K562 (cell line): ENCODE measurements at regions not wholly inside any gene's neighbourhood (a gene's known extent, or its start where the extent isn't known, plus 50 kb on each side); places are given as distances from the start of the nearest gene placed in this dataset.

Experiments
- ATAC-seq: fragments of 200-7000 bp; cut with Tn5 transposase; 3 replicates; pipeline ENCODE4 v1.9.1; 2020; ENCODE audit warnings: moderate library complexity
- BruUV-seq: library from RNA; stranded (reverse); fragments of 400-500 nt; replicated peaks from 2 replicates; lab custom pipeline; 2021; lab: Mats Ljungman, UMichigan
- CTCF ChIA-PET: fragments of 300-600 bp; formaldehyde crosslinking; extraction: SDS; loops from one replicate; lab custom pipeline; 2021; ENCODE audit warnings: low intra/inter-chr PET ratio; lab: Yijun Ruan, JAX
- POLR2A ChIA-PET: fragments of 300-600, 350-650 bp; sonication (Branson Sonifier 250); formaldehyde crosslinking; extraction: SDS; loops from one replicate; lab custom pipeline; 2021; ENCODE audit warnings: antibody characterized with exemption, inconsistent platforms; lab: Yijun Ruan, JAX
- DNase-seq, 4 experiments: peaks; one replicate each; pipeline versions ENCODE4 v3.0.0 to v3.0.0-alpha.2; 2011 to 2018; ENCODE audit warnings: low spot score in 3 of 4, mixed read lengths in 3 of 4; ENCODE audit errors: extremely low read depth in 1 of 4
- FAIRE-seq: peaks from 2 replicates; lab custom pipeline; 2011; peaks lifted over from hg19 to GRCh38; lab: Jason Lieb, UNC
- H2AFZ ChIP-seq: 2 replicates; pipeline ENCODE4 v1.6.0; 2011; ENCODE audit warnings: low read depth, low read length, control low read depth, inconsistent platforms
- H3K27ac ChIP-seq: fragments of 200-600 bp; 3 replicates; pipeline ENCODE4 v1.8.0; 2011; ENCODE audit warnings: low read depth, mild to moderate bottlenecking, control low read depth, inconsistent platforms, low read length, moderate library complexity, mixed read lengths; ENCODE audit errors: extremely low read depth
- H3K27me3 ChIP-seq, 2 experiments: fragments of 300-600 bp in 1 of 2; 2 replicates in 1 of 2; 3 replicates in 1 of 2; pipeline versions ENCODE4 v1.6.0 to v1.8.0; 2011; ENCODE audit warnings: inconsistent platforms in 2 of 2, low read length in 2 of 2, mild to moderate bottlenecking in 1 of 2, mixed read lengths in 1 of 2, moderate library complexity in 1 of 2; ENCODE audit not compliant: control insufficient read depth in 2 of 2, insufficient read depth in 2 of 2
- H3K36me3 ChIP-seq: fragments of 300-600 bp; 3 replicates; pipeline ENCODE4 v1.8.0; 2011; ENCODE audit warnings: mild to moderate bottlenecking, low read length, inconsistent platforms; ENCODE audit not compliant: control insufficient read depth, insufficient read depth
- H3K4me1 ChIP-seq, 2 experiments: fragments of 200-600 bp in 1 of 2; replicated peaks in 1 of 2; 2 replicates in 1 of 2; 3 replicates in 1 of 2; pipeline versions ENCODE4 v1.5.1 to v1.8.0; 2011; ENCODE audit warnings: inconsistent platforms in 2 of 2, low read length in 2 of 2, mild to moderate bottlenecking in 1 of 2, mixed read lengths in 1 of 2, moderate library complexity in 1 of 2; ENCODE audit not compliant: control insufficient read depth in 2 of 2, insufficient read depth in 2 of 2
- H3K4me2 ChIP-seq: 2 replicates; pipeline ENCODE4 v1.6.1; 2011; ENCODE audit warnings: low read length, control low read depth, inconsistent platforms, mixed read lengths; ENCODE audit not compliant: insufficient read depth
- H3K4me3 ChIP-seq: fragments of 200-600 bp; sonication (generic), shearing (Covaris generic); 2 replicates; pipeline ENCODE4 v1.5.1; 2016; ENCODE audit warnings: control low read depth, inconsistent platforms
- H3K79me2 ChIP-seq: fragments of 200-600 bp; 3 replicates; pipeline ENCODE4 v1.8.0; 2011; ENCODE audit warnings: low read length, inconsistent platforms; ENCODE audit not compliant: control insufficient read depth, insufficient read depth
- H3K9ac ChIP-seq, 2 experiments: 2 replicates each; pipeline versions ENCODE4 v1.6.0 to v1.6.1; 2011; ENCODE audit warnings: low read depth in 2 of 2, low read length in 2 of 2, control low read depth in 1 of 2, inconsistent platforms in 1 of 2, mild to moderate bottlenecking in 1 of 2, mixed read lengths in 1 of 2; ENCODE audit not compliant: insufficient read depth in 1 of 2
- H3K9me1 ChIP-seq: one replicate; pipeline ENCODE4 v1.6.0; 2011; ENCODE audit warnings: inconsistent platforms, mild to moderate bottlenecking, low read length, moderate library complexity; ENCODE audit not compliant: control insufficient read depth, insufficient read depth
- H3K9me3 ChIP-seq: replicated peaks from 2 replicates; pipeline ENCODE4 v1.5.1; 2011; ENCODE audit warnings: low read depth, low read length, inconsistent platforms; ENCODE audit not compliant: control insufficient read depth, insufficient read depth
- H4K20me1 ChIP-seq: replicated peaks from 2 replicates; pipeline ENCODE4 v1.6.1; 2011; ENCODE audit warnings: low read length, inconsistent platforms, mixed read lengths; ENCODE audit not compliant: control insufficient read depth, insufficient read depth
- ADNP ChIP-seq: fragments of 200-800 bp; sonication (Bioruptor generic); IDR thresholded peaks from 2 replicates; pipeline ENCODE4 v1.6.1; 2016; ENCODE audit warnings: missing genetic modification characterization, missing compliant biosample characterization
- ARNT ChIP-seq, 2 experiments: fragments of 450-650 bp; IDR thresholded peaks; 2 replicates each; pipeline ENCODE4 v1.6.1; 2016; ENCODE audit warnings: mild to moderate bottlenecking in 1 of 2
- CREB1 ChIP-seq, 2 experiments: sonication (generic) in 1 of 2; formaldehyde crosslinking in 1 of 2; IDR thresholded peaks; 2 replicates each; pipeline versions ENCODE4 v1.6.1 to v1.8.0; 2012 to 2022; ENCODE audit warnings: inconsistent platforms in 1 of 2, mild to moderate bottlenecking in 1 of 2, missing genetic modification reagents in 1 of 2, moderate library complexity in 1 of 2
- CSDE1 ChIP-seq, 2 experiments: fragments of 450-650 bp; IDR thresholded peaks; 2 replicates each; pipeline ENCODE4 v1.6.1; 2016; ENCODE audit warnings: mild to moderate bottlenecking in 1 of 2
- FOXA3 ChIP-seq, 2 experiments: fragments of 450-650 bp in 1 of 2; sonication (generic) in 1 of 2; formaldehyde crosslinking; IDR thresholded peaks in 1 of 2; conservative IDR thresholded peaks in 1 of 2; 2 replicates each; pipeline versions ENCODE4 v1.4.0 to v1.8.0; 2020 to 2022; ENCODE audit warnings: mild to moderate bottlenecking in 2 of 2, missing genetic modification reagents in 1 of 2
- HLTF ChIP-seq: fragments of 450-650 bp; IDR thresholded peaks from 2 replicates; pipeline ENCODE4 v1.6.1; 2016
- KAT2B ChIP-seq: IDR thresholded peaks from one replicate; pipeline ENCODE4 v1.6.1; 2012; ENCODE audit warnings: low read depth, mild to moderate bottlenecking, control low read depth, inconsistent platforms, low read length, moderate library complexity
- LEF1 ChIP-seq: fragments of 450-650 bp; IDR thresholded peaks from 2 replicates; pipeline ENCODE4 v1.6.1; 2016; ENCODE audit warnings: mild to moderate bottlenecking
- NR1H2 ChIP-seq: sonication (generic); formaldehyde crosslinking; IDR thresholded peaks from 2 replicates; pipeline ENCODE4 v1.4.0; 2020; ENCODE audit warnings: mild to moderate bottlenecking, missing genetic modification reagents
- SETDB1 ChIP-seq: IDR thresholded peaks from one replicate; pipeline ENCODE4 v1.6.1; 2012; ENCODE audit warnings: low read length, control low read depth, inconsistent platforms
- SOX6 ChIP-seq: fragments of 450-650 bp; IDR thresholded peaks from 2 replicates; pipeline ENCODE4 v1.6.1; 2014; ENCODE audit warnings: mild to moderate bottlenecking
- TARDBP ChIP-seq: fragments of 450-650 bp; IDR thresholded peaks from 2 replicates; pipeline ENCODE4 v1.6.1; 2016
- TCF7 ChIP-seq: sonication (generic); IDR thresholded peaks from 2 replicates; pipeline ENCODE4 v1.6.1; 2016; ENCODE audit warnings: antibody characterized with exemption, borderline replicate concordance
- WHSC1 ChIP-seq: IDR thresholded peaks from one replicate; pipeline ENCODE4 v1.6.1; 2012; ENCODE audit warnings: low read length, control low read depth, inconsistent platforms
- ZNF324 ChIP-seq: fragments of 250-450 bp; sonication (Bioruptor Pico); IDR thresholded peaks from 2 replicates; pipeline ENCODE4 v1.4.0; 2020; ENCODE audit warnings: mild to moderate bottlenecking
- ZNF707 ChIP-seq: fragments of 250-450 bp; sonication (Bioruptor Pico); conservative IDR thresholded peaks from 2 replicates; pipeline ENCODE4 v1.8.0; 2022; ENCODE audit warnings: inconsistent platforms, mild to moderate bottlenecking, moderate library complexity
- WGBS: fragments of 100-300 bp; shearing (Covaris generic); methylation state at CpG from one replicate; pipeline ENCODE4 v1.1.6; 2016; ENCODE audit warnings: low coverage, mixed read lengths; ENCODE audit not compliant: insufficient coverage; ENCODE audit errors: missing lambda C conversion rate; 5-methylcytosine and 5-hydroxymethylcytosine counted together
- in situ Hi-C: fragments of 300-500 bp; cut with MboI; formaldehyde crosslinking; loops from 4 replicates; pipeline ENCODE4 v1.15.0; 2018; ENCODE audit warnings: inconsistent platforms, mixed read lengths
- intact Hi-C: fragments of 100-400 bp; cut with micrococcal nuclease; formaldehyde crosslinking; loops from 2 replicates; pipeline ENCODE4 v1.14.2; 2022
- TF ChIP-seq, protein P1 (sequence below): sonication (generic); IDR thresholded peaks from 2 replicates; pipeline ENCODE4 v1.6.1; 2016
- TF ChIP-seq, protein P2 (sequence below): fragments of 450-650 bp; IDR thresholded peaks from 2 replicates; pipeline ENCODE4 v1.6.1; 2016; ENCODE audit warnings: antibody characterized with exemption
- TF ChIP-seq, protein P3 (sequence below): fragments of 250-450 bp; sonication (Bioruptor Pico); IDR thresholded peaks from 2 replicates; pipeline ENCODE4 v1.8.0; 2022; ENCODE audit warnings: moderate library complexity, mild to moderate bottlenecking, inconsistent platforms

DNA sequence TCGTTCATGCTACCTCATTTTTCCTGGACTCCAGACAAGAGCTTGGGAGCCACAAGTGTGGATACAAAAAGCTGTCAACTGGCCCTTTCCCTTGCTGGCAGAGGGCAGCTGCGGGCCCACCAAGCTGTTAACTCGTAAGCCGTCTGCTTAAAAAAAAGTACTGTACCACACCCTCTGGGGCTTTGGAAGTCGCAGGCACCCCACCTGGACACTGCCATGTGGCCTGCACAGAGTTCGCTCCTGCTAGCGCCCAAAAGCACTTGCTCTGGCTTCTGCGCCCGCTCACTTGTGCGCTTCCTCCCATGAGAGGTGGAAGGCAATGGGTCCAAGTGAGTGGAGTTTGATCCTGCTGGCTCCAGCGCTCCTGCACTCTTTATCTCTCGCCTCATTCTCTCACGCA is 476.4 kb upstream of the FSTL5 start:
- BruUV-seq, result no TSS peak
- CTCF ChIA-PET, result no interaction called here
- H3K4me3 ChIP-seq, result no peak overlapping the region
- in situ Hi-C loops (no loop called here), intact Hi-C loops (no loop called here)
- H3K27ac ChIP-seq, result no peak overlapping the region
- ATAC-seq (no peak), DNase-seq (no peak), FAIRE-seq (no peak)
- H3K27me3 ChIP-seq, result no peaks in the 10 kb centered on the region
- no peaks in the 10 kb centered on the region for H3K79me2 ChIP-seq
- H2AFZ ChIP-seq, result no peak overlapping the region
- no peak for TF ChIP-seq ADNP (tag)
- no peak for TF ChIP-seq TARDBP
- TF ChIP-seq, protein P1, sequence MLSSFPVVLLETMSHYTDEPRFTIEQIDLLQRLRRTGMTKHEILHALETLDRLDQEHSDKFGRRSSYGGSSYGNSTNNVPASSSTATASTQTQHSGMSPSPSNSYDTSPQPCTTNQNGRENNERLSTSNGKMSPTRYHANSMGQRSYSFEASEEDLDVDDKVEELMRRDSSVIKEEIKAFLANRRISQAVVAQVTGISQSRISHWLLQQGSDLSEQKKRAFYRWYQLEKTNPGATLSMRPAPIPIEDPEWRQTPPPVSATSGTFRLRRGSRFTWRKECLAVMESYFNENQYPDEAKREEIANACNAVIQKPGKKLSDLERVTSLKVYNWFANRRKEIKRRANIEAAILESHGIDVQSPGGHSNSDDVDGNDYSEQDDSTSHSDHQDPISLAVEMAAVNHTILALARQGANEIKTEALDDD, result no peak
- TF ChIP-seq, protein P2, sequence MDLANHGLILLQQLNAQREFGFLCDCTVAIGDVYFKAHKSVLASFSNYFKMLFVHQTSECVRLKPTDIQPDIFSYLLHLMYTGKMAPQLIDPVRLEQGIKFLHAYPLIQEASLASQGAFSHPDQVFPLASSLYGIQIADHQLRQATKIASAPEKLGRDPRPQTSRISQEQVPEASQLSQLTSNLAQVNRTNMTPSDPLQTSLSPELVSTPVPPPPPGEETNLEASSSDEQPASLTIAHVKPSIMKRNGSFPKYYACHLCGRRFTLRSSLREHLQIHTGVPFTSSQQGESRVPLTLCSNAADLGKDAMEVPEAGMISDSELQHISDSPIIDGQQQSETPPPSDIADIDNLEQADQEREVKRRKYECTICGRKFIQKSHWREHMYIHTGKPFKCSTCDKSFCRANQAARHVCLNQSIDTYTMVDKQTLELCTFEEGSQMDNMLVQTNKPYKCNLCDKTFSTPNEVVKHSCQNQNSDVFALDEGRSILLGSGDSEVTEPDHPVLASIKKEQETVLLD, result no peak
- TF ChIP-seq TCF7, result no peak
- TF ChIP-seq LEF1, result no peak
- TF ChIP-seq KAT2B, result no peak
- TF ChIP-seq, protein P3, sequence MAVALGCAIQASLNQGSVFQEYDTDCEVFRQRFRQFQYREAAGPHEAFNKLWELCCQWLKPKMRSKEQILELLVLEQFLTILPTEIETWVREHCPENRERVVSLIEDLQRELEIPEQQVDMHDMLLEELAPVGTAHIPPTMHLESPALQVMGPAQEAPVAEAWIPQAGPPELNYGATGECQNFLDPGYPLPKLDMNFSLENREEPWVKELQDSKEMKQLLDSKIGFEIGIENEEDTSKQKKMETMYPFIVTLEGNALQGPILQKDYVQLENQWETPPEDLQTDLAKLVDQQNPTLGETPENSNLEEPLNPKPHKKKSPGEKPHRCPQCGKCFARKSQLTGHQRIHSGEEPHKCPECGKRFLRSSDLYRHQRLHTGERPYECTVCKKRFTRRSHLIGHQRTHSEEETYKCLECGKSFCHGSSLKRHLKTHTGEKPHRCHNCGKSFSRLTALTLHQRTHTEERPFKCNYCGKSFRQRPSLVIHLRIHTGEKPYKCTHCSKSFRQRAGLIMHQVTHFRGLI (CRISPR knock-in tag), result no peak
- no peak for TF ChIP-seq ZNF707 (CRISPR knock-in tag)
- no peak for TF ChIP-seq ARNT (IDR thresholded peaks at IDR 0.05)
- TF ChIP-seq HLTF, result no peak
- no peak for TF ChIP-seq CREB1 (IDR thresholded peaks at IDR 0.05)
- no peak for TF ChIP-seq CREB1 (CRISPR knock-in tag; IDR thresholded peaks at IDR 0.05)
- TF ChIP-seq WHSC1, result no peak
- no peak for TF ChIP-seq ZNF324 (CRISPR knock-in tag)
- no peak for TF ChIP-seq SETDB1
- TF ChIP-seq FOXA3 (CRISPR knock-in tag; conservative IDR thresholded peaks at IDR 0.05 in 1 of 2, IDR thresholded peaks at IDR 0.05 in 1 of 2), result no peak
- no peak for TF ChIP-seq NR1H2
- TF ChIP-seq SOX6, result no peak
- TF ChIP-seq CSDE1 (IDR thresholded peaks at IDR 0.05), result no peak
- POLR2A ChIA-PET, result no interaction called here
- H4K20me1 ChIP-seq, result no peaks in the 10 kb centered on the region
- H3K4me1 ChIP-seq, result no peaks in the 10 kb centered on the region
- H3K9me1 ChIP-seq, result no peaks in the 10 kb centered on the region
- no peaks in the 10 kb centered on the region for H3K36me3 ChIP-seq
- H3K4me2 ChIP-seq, result no peak overlapping the region
- no peaks in the 10 kb centered on the region for H3K9me3 ChIP-seq
- H3K9ac ChIP-seq, result no peak overlapping the region
- 0% methylated on average over 2 of the region's 13 CpGs for WGBS
